MM.1S (cell line): ENCODE measurements at regions not wholly inside any gene's neighbourhood (a gene's known extent, or its start where the extent isn't known, plus 50 kb on each side); places are given as distances from the start of the nearest gene placed in this dataset.

Experiments used
- DNase-seq: peaks from one replicate; pipeline ENCODE4 v3.0.0-alpha.2; 2015
- H2AFZ ChIP-seq: fragments of 300-600 bp; sonication (generic); 2 replicates; pipeline ENCODE4 v1.6.0; 2016; ENCODE audit warnings: antibody characterized with exemption, low read length
- H3F3A ChIP-seq: fragments of 300-600 bp; sonication (generic); 2 replicates; pipeline ENCODE4 v1.6.1; 2016; ENCODE audit warnings: mild to moderate bottlenecking, antibody characterized with exemption, low read length, moderate library complexity, mixed read lengths; ENCODE audit not compliant: insufficient read depth
- H3K27ac ChIP-seq: fragments of 300-600 bp; sonication (generic); 2 replicates; pipeline ENCODE4 v1.5.1; 2016; ENCODE audit warnings: mild to moderate bottlenecking, low read length
- H3K27me3 ChIP-seq: fragments of 300-600 bp; sonication (generic); replicated peaks from 2 replicates; pipeline ENCODE4 v1.6.0; 2016; ENCODE audit warnings: low read length; ENCODE audit not compliant: insufficient read depth
- H3K36me3 ChIP-seq: fragments of 300-600 bp; sonication (generic); replicated peaks from 2 replicates; pipeline ENCODE4 v1.6.1; 2016; ENCODE audit warnings: mild to moderate bottlenecking, low read length, mixed read lengths; ENCODE audit not compliant: insufficient read depth
- H3K4me1 ChIP-seq: fragments of 300-600 bp; sonication (generic); 2 replicates; pipeline ENCODE4 v1.6.1; 2016; ENCODE audit warnings: low read length, mixed read lengths
- H3K4me2 ChIP-seq: fragments of 300-600 bp; sonication (generic); 2 replicates; pipeline ENCODE4 v1.6.0; 2016; ENCODE audit warnings: low read depth, low read length
- H3K4me3 ChIP-seq: fragments of 300-600 bp; sonication (generic); 2 replicates; pipeline ENCODE4 v1.5.1; 2016; ENCODE audit warnings: low read length, mixed read lengths
- H3K79me2 ChIP-seq: fragments of 300-600 bp; sonication (generic); 2 replicates; pipeline ENCODE4 v1.6.1; 2016; ENCODE audit warnings: mixed run types, low read length, mixed read lengths
- H3K9ac ChIP-seq: fragments of 300-600 bp; sonication (generic); 2 replicates; pipeline ENCODE4 v1.6.1; 2016; ENCODE audit warnings: low read length, mixed read lengths
- H3K9me2 ChIP-seq: fragments of 300-600 bp; sonication (generic); replicated peaks from 2 replicates; pipeline ENCODE4 v1.6.1; 2016; ENCODE audit warnings: mild to moderate bottlenecking, low read length, mixed read lengths; ENCODE audit not compliant: insufficient read depth
- H3K9me3 ChIP-seq: fragments of 300-600 bp; sonication (generic); replicated peaks from 2 replicates; pipeline ENCODE4 v1.6.1; 2016; ENCODE audit warnings: mild to moderate bottlenecking, low read length, mixed read lengths; ENCODE audit not compliant: insufficient read depth
- H4K20me1 ChIP-seq: fragments of 300-600 bp; sonication (generic); 2 replicates; pipeline ENCODE4 v1.6.1; 2016; ENCODE audit warnings: mild to moderate bottlenecking, low read length, moderate library complexity, mixed read lengths; ENCODE audit not compliant: insufficient read depth
- EZH2 ChIP-seq: fragments of 300-600 bp; sonication (generic); optimal IDR thresholded peaks from 2 replicates; pipeline ENCODE3; 2017; ENCODE audit warnings: low read depth, mild to moderate bottlenecking, antibody characterized with exemption, low read length, mixed read lengths
- EZH2phosphoT487 ChIP-seq: fragments of 300-600 bp; sonication (generic); IDR thresholded peaks from 2 replicates; pipeline ENCODE4 v1.6.1; 2018; ENCODE audit warnings: antibody characterized with exemption, low read length
- TF ChIP-seq, protein P1 (sequence below): fragments of 300-600 bp; sonication (generic); IDR thresholded peaks from 2 replicates; pipeline ENCODE4 v1.5.1; 2016; ENCODE audit warnings: antibody characterized with exemption, low read length, mixed read lengths

DNA sequence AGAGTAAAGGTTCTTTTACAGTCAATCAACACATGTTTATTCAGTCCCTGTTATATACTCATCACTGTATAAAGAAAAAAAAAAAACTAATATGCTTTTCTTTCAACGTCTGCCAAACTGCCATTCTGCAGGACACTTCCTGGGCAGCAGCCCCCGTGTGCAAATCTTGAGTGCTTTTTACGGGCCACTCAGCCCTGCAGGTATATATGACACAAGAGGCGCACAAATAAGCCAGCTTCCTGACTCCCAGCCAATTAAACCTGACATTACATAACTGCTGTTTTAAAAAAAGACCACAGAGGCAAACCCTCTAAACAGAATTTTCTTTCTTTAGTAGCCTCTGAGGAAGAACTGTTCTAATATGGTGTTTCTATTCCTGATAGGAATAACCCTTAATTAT lies 263.0 kb upstream of the NEBL start:
- Histone ChIP-seq H4K20me1 (no peaks in the 10 kb centered on the region), H3K36me3 (no peaks in the 10 kb centered on the region), H3K79me2 (no peaks in the 10 kb centered on the region), H3K27ac (no peak overlapping the region), H3K9me2 (no peaks in the 10 kb centered on the region), H3K4me1 (no peaks in the 10 kb centered on the region), H3K27me3 (no peaks in the 10 kb centered on the region), H3F3A (no peaks in the 10 kb centered on the region), H3K9ac (no peak overlapping the region), H3K4me3 (no peak overlapping the region), H2AFZ (no peak overlapping the region), H3K9me3 (no peaks in the 10 kb centered on the region), H3K4me2 (no peak overlapping the region)
- DNase-seq: no peak
- TF ChIP-seq, protein P1, sequence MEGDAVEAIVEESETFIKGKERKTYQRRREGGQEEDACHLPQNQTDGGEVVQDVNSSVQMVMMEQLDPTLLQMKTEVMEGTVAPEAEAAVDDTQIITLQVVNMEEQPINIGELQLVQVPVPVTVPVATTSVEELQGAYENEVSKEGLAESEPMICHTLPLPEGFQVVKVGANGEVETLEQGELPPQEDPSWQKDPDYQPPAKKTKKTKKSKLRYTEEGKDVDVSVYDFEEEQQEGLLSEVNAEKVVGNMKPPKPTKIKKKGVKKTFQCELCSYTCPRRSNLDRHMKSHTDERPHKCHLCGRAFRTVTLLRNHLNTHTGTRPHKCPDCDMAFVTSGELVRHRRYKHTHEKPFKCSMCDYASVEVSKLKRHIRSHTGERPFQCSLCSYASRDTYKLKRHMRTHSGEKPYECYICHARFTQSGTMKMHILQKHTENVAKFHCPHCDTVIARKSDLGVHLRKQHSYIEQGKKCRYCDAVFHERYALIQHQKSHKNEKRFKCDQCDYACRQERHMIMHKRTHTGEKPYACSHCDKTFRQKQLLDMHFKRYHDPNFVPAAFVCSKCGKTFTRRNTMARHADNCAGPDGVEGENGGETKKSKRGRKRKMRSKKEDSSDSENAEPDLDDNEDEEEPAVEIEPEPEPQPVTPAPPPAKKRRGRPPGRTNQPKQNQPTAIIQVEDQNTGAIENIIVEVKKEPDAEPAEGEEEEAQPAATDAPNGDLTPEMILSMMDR: no peak
- TF ChIP-seq EZH2phosphoT487 (no peak), EZH2 (no peak)

DNA sequence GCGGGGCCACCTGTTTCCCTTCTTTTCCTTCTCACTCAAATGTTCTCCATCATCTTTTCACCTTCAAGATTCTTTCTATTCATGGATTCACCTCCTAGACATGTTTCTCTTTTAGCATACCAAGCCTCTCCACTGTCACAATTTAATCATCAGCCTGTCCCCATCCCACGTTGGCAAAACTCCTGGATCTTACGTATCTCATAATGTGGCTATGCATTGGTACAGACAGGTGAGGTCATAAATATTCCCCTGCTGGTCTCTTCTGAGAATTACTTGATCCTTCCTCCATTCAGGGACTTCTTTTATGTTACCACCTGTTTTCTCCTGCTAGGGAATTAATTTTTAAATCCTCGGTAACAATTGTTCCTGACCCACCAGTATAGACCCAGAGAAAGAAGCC lies 262.6 kb upstream of the NEBL start:
- Histone ChIP-seq H3K4me2 (no peak overlapping the region), H3F3A (no peaks in the 10 kb centered on the region), H3K36me3 (no peaks in the 10 kb centered on the region), H3K27ac (no peak overlapping the region), H3K9ac (no peak overlapping the region), H3K4me1 (no peaks in the 10 kb centered on the region), H3K27me3 (no peaks in the 10 kb centered on the region), H3K9me3 (no peaks in the 10 kb centered on the region), H3K4me3 (no peak overlapping the region), H2AFZ (no peak overlapping the region), H4K20me1 (no peaks in the 10 kb centered on the region), H3K79me2 (no peaks in the 10 kb centered on the region), H3K9me2 (no peaks in the 10 kb centered on the region)
- no peak for DNase-seq
- no peak for TF ChIP-seq EZH2phosphoT487
- TF ChIP-seq, protein P1: no peak
- TF ChIP-seq EZH2: no peak

DNA sequence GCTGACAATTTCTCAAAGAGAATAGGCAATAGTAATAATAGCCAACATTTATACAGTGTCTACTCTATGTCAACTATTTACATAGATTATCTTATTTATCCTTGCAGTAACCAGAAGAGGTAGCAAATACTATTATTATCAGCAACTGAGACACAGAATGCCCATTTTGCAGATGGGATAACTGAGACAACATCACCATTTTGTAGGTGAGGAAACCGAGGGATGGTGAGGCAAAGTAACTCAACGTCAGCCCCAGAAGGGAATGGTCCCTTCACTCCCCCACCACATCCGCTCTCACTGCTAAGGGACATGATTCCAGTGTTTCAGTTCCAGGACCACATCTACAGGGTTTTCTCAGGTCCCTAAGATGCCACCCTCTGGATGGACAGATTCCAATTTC lies 261.2 kb upstream of the NEBL start:
- no peak for TF ChIP-seq EZH2phosphoT487
- TF ChIP-seq, protein P1: no peak
- no peak for TF ChIP-seq EZH2
- H3F3A ChIP-seq: no peaks in the 10 kb centered on the region
- H3K4me3 ChIP-seq: no peak overlapping the region
- H3K4me2 ChIP-seq: no peak overlapping the region
- H3K36me3 ChIP-seq: no peaks in the 10 kb centered on the region
- H3K27me3 ChIP-seq: no peaks in the 10 kb centered on the region
- H3K79me2 ChIP-seq: no peaks in the 10 kb centered on the region
- DNase-seq: no peak
- H4K20me1 ChIP-seq: no peaks in the 10 kb centered on the region
- H3K27ac ChIP-seq: no peak overlapping the region
- H3K4me1 ChIP-seq: no peaks in the 10 kb centered on the region
- H3K9ac ChIP-seq: no peak overlapping the region
- no peaks in the 10 kb centered on the region for H3K9me3 ChIP-seq
- H3K9me2 ChIP-seq: no peaks in the 10 kb centered on the region
- H2AFZ ChIP-seq: no peak overlapping the region
